Glutamatergic neuron (in vitro differentiated cells): ENCODE measurements at regions not wholly inside any gene's neighbourhood (a gene's known extent, or its start where the extent isn't known, plus 50 kb on each side); places are given as distances from the start of the nearest gene placed in this dataset.
A peak's percentile ranks its signal among the peaks of the same experiment; 100 is the strongest.

ENCODE experiments used
- DNase-seq: peaks from one replicate; pipeline ENCODE4 v3.0.0; 2022
- H3K27ac Mint-ChIP-seq: one replicate; pipeline ENCODE4 v1.8.0; 2020; ENCODE audit warnings: mild to moderate bottlenecking, mixed read lengths, inconsistent platforms; ENCODE audit not compliant: unreplicated experiment
- H3K27me3 Mint-ChIP-seq: one replicate; pipeline ENCODE4 v1.8.0; 2020; ENCODE audit warnings: mild to moderate bottlenecking, moderate library complexity, mixed read lengths, inconsistent platforms; ENCODE audit not compliant: unreplicated experiment
- H3K36me3 Mint-ChIP-seq: one replicate; pipeline ENCODE4 v1.8.0; 2020; ENCODE audit warnings: mild to moderate bottlenecking, mixed read lengths, inconsistent platforms; ENCODE audit not compliant: unreplicated experiment
- H3K4me1 Mint-ChIP-seq: one replicate; pipeline ENCODE4 v1.8.0; 2020; ENCODE audit warnings: mild to moderate bottlenecking, low read depth, mixed read lengths, inconsistent platforms; ENCODE audit not compliant: unreplicated experiment
- H3K4me3 Mint-ChIP-seq: one replicate; pipeline ENCODE4 v1.8.0; 2020; ENCODE audit warnings: mild to moderate bottlenecking, mixed read lengths, inconsistent platforms; ENCODE audit not compliant: unreplicated experiment
- H3K9me3 Mint-ChIP-seq: one replicate; pipeline ENCODE4 v1.8.0; 2020; ENCODE audit warnings: mild to moderate bottlenecking, moderate library complexity, mixed read lengths, inconsistent platforms; ENCODE audit not compliant: unreplicated experiment
- CTCF ChIP-seq: fragments of 200-600 bp; sonication (generic); IDR thresholded peaks from one replicate; pipeline ENCODE4 v1.5.0; 2021; ENCODE audit not compliant: partially characterized antibody, unreplicated experiment

GRCh38 chr4:116702949-116703348 lies 382.4 kb downstream of the TRAM1L1 start:
- H3K4me1 Mint-ChIP-seq: no peaks in the 10 kb centered on the region
- H3K9me3 Mint-ChIP-seq: no peaks in the 10 kb centered on the region
- H3K4me3 Mint-ChIP-seq: no peak overlapping the region
- no peak overlapping the region for H3K27ac Mint-ChIP-seq
- TF ChIP-seq CTCF: no peak
- peaks cover 4% of the 10 kb centered on the region for H3K27me3 Mint-ChIP-seq
- peaks cover 4% of the 10 kb centered on the region for H3K36me3 Mint-ChIP-seq
- DNase-seq: no peak

- no peaks in the 10 kb centered on the region for H3K36me3 Mint-ChIP-seq
- H3K4me1 Mint-ChIP-seq: no peaks in the 10 kb centered on the region
- peaks cover 1% of the 10 kb centered on the region for H3K9me3 Mint-ChIP-seq
- H3K27me3 Mint-ChIP-seq: no peaks in the 10 kb centered on the region
- DNase-seq: no peak
- H3K27ac Mint-ChIP-seq: no peak overlapping the region
- TF ChIP-seq CTCF: no peak
- no peak overlapping the region for H3K4me3 Mint-ChIP-seq
These were observed 396.8 kb downstream of the TRAM1L1 start for GRCh38 chr4:116688536-116688935.

GRCh38 chr4:116668190-116668589 lies 417.2 kb downstream of the TRAM1L1 start:
- no peak overlapping the region for H3K27ac Mint-ChIP-seq
- peak; percentile 22 for TF ChIP-seq CTCF
- H3K36me3 Mint-ChIP-seq: no peaks in the 10 kb centered on the region
- H3K4me1 Mint-ChIP-seq: no peaks in the 10 kb centered on the region
- no peak overlapping the region for H3K4me3 Mint-ChIP-seq
- no peaks in the 10 kb centered on the region for H3K9me3 Mint-ChIP-seq
- DNase-seq: no peak
- H3K27me3 Mint-ChIP-seq: no peaks in the 10 kb centered on the region

- TF ChIP-seq CTCF: no peak
- DNase-seq: no peak
- no peak overlapping the region for H3K27ac Mint-ChIP-seq
- H3K27me3 Mint-ChIP-seq: no peaks in the 10 kb centered on the region
- peaks cover 2% of the 10 kb centered on the region for H3K9me3 Mint-ChIP-seq
- H3K4me3 Mint-ChIP-seq: no peak overlapping the region
- H3K4me1 Mint-ChIP-seq: no peaks in the 10 kb centered on the region
- H3K36me3 Mint-ChIP-seq: no peaks in the 10 kb centered on the region
These were observed 419.7 kb downstream of the TRAM1L1 start for GRCh38 chr4:116665716-116666115.

- Mint-ChIP-seq H3K4me3 (no peak overlapping the region), H3K27me3 (no peaks in the 10 kb centered on the region), H3K4me1 (no peaks in the 10 kb centered on the region), H3K27ac (no peak overlapping the region), H3K9me3 (peaks cover 11% of the 10 kb centered on the region), H3K36me3 (peaks cover 7% of the 10 kb centered on the region)
- no peak for TF ChIP-seq CTCF
- no peak for DNase-seq
These were observed 421.2 kb downstream of the TRAM1L1 start for GRCh38 chr4:116664198-116664597.
